Fibroblast of upper back skin (primary cell): ENCODE measurements at regions not wholly inside any gene's neighbourhood (a gene's known extent, or its start where the extent isn't known, plus 50 kb on each side); places are given as distances from the start of the nearest gene placed in this dataset.
"Not testable (repeated sequence)": the region's sequence is repeated elsewhere in the genome, so short reads cannot be mapped to it uniquely, and the experiment has no call there.

Experiments used
- DNase-seq: peaks from one replicate; pipeline ENCODE4 v3.0.0-alpha.2; 2013

GRCh38 chr3:110495201-110495927 lies 576.3 kb upstream of the NECTIN3 start:
- DNase-seq, result no peak

GRCh38 chr3:110504401-110504800 lies 567.2 kb upstream of the NECTIN3 start:
- no peak for DNase-seq

GRCh38 chr3:110504901-110505300 lies 566.7 kb upstream of the NECTIN3 start:
- DNase-seq, result no peak

GRCh38 chr3:110506890-110507289 lies 564.7 kb upstream of the NECTIN3 start:
- DNase-seq, result no peak

- DNase-seq, result not testable (repeated sequence)
Observed at GRCh38 chr3:110507570-110507969, 564.0 kb upstream of the NECTIN3 start.

GRCh38 chr3:110512961-110513360 lies 558.7 kb upstream of the NECTIN3 start:
- no peak for DNase-seq

- no peak for DNase-seq
Observed at GRCh38 chr3:110518031-110518430, 553.6 kb upstream of the NECTIN3 start.

- DNase-seq, result no peak
Observed at GRCh38 chr3:110519071-110519470, 552.5 kb upstream of the NECTIN3 start.

- peak; percentile 89 for DNase-seq
Observed at GRCh38 chr3:110521019-110521418, 550.6 kb upstream of the NECTIN3 start.

- not testable (repeated sequence) for DNase-seq
Observed at GRCh38 chr3:110525558-110526064, 546.0 kb upstream of the NECTIN3 start.

GRCh38 chr3:110526777-110527727 lies 544.6 kb upstream of the NECTIN3 start:
- DNase-seq, result peak; percentile 98

GRCh38 chr3:110528305-110529121 lies 543.1 kb upstream of the NECTIN3 start:
- DNase-seq, result no peak

- DNase-seq, result no peak
Observed at GRCh38 chr3:110530902-110531301, 540.7 kb upstream of the NECTIN3 start.

- DNase-seq, result no peak
Observed at GRCh38 chr3:110533089-110533488, 538.5 kb upstream of the NECTIN3 start.

GRCh38 chr3:110542552-110543150 lies 529.0 kb upstream of the NECTIN3 start:
- peak; percentile 40 for DNase-seq

- DNase-seq, result no peak
Observed at GRCh38 chr3:110544730-110545129, 526.9 kb upstream of the NECTIN3 start.

- DNase-seq, result no peak
Observed at GRCh38 chr3:110550511-110550910, 521.1 kb upstream of the NECTIN3 start.

- no peak for DNase-seq
Observed at GRCh38 chr3:110562621-110563020, 509.0 kb upstream of the NECTIN3 start.

- DNase-seq, result no peak
Observed at GRCh38 chr3:110564674-110565073, 506.9 kb upstream of the NECTIN3 start.

GRCh38 chr3:110567029-110567428 lies 504.6 kb upstream of the NECTIN3 start:
- DNase-seq, result no peak

GRCh38 chr3:110568246-110568645 lies 503.4 kb upstream of the NECTIN3 start:
- peak; percentile 92 for DNase-seq

GRCh38 chr3:110569073-110569472 lies 502.5 kb upstream of the NECTIN3 start:
- DNase-seq, result no peak
